Esophagus muscularis mucosa (tissue), 3 donors: ENCODE measurements at regions not wholly inside any gene's neighbourhood (a gene's known extent, or its start where the extent isn't known, plus 50 kb on each side); places are given as distances from the start of the nearest gene placed in this dataset.

Experiments
- CTCF ChIP-seq, 3 experiments: fragments of 200-600 bp in 2 of 3; fragments of 450-650 bp in 1 of 3; sonication (generic) in 2 of 3; IDR thresholded peaks; one replicate each; pipeline ENCODE4 v1.5.1; 2017 to 2019; ENCODE audit warnings: antibody characterized with exemption in 3 of 3, mild to moderate bottlenecking in 2 of 3, moderate library complexity in 1 of 3
- POLR2A ChIP-seq: fragments of 450-650 bp; IDR thresholded peaks from one replicate; pipeline ENCODE4 v1.6.1; 2017; ENCODE audit warnings: antibody characterized with exemption, moderate library complexity, mild to moderate bottlenecking, low read depth
- POLR2AphosphoS5 ChIP-seq, 2 donors: sonication (generic); formaldehyde crosslinking; IDR thresholded peaks; one replicate each; pipeline ENCODE4 v1.6.1; 2017; ENCODE audit warnings: antibody characterized with exemption in 2 of 2

- no peak for TF ChIP-seq CTCF (IDR thresholded peaks at IDR 0.05)
- TF ChIP-seq POLR2AphosphoS5 (IDR thresholded peaks at IDR 0.05) = no peak
- TF ChIP-seq POLR2A = no peak
Observed at GRCh38 chr2:220011859-220012258, 384.4 kb downstream of the SLC4A3 start.
